GM12878 (cell line): ENCODE measurements at regions not wholly inside any gene's neighbourhood (a gene's known extent, or its start where the extent isn't known, plus 50 kb on each side); places are given as distances from the start of the nearest gene placed in this dataset.
"Not testable (repeated sequence)": the region's sequence is repeated elsewhere in the genome, so short reads cannot be mapped to it uniquely, and the experiment has no call there.

Experiments used
- ATAC-seq: fragments of 200-7000 bp; cut with Tn5 transposase; 3 replicates; pipeline ENCODE4 v1.9.1; 2020; ENCODE audit warnings: mild to moderate bottlenecking, moderate library complexity
- BruUV-seq: library from RNA; stranded (reverse); fragments of 400-500 nt; replicated peaks from 2 replicates; lab custom pipeline; 2021; lab: Mats Ljungman, UMichigan
- CTCF ChIA-PET: fragments of 300-600 bp; sonication (Branson Sonifier 250); formaldehyde crosslinking; extraction: SDS; loops from one replicate; lab custom pipeline; 2021; ENCODE audit warnings: inconsistent platforms; lab: Yijun Ruan, JAX
- POLR2A ChIA-PET: fragments of 350-600 bp; formaldehyde crosslinking; extraction: SDS; loops from one replicate; lab custom pipeline; 2021; ENCODE audit warnings: inconsistent platforms; lab: Charles Lee
- RAD21 ChIA-PET: fragments of 300-600 bp; sonication (Branson Sonifier 250); formaldehyde crosslinking; loops from one replicate; lab custom pipeline; 2023; ENCODE audit warnings: antibody characterized with exemption; ENCODE audit not compliant: unreplicated experiment; lab: Charles Lee
- SMC1A ChIA-PET: fragments of 300-600 bp; sonication (Branson Sonifier 250); formaldehyde crosslinking; loops from one replicate; lab custom pipeline; 2023; ENCODE audit not compliant: unreplicated experiment, uncharacterized antibody; lab: Charles Lee
- DNase-seq: peaks from one replicate; pipeline ENCODE4 v3.0.0-alpha.2; 2011; ENCODE audit warnings: low read depth, low spot score
- FAIRE-seq: peaks from 3 replicates; lab custom pipeline; 2011; peaks lifted over from hg19 to GRCh38; lab: Jason Lieb, UNC
- H2AFZ ChIP-seq: 2 replicates; pipeline ENCODE4 v1.6.0; 2011; ENCODE audit warnings: low read depth, low read length, control low read depth; ENCODE audit not compliant: control insufficient read depth
- H3K27ac ChIP-seq: 2 replicates; pipeline ENCODE4 v1.5.1; 2011; ENCODE audit warnings: control low read depth; ENCODE audit not compliant: control insufficient read depth, insufficient read depth
- H3K27me3 ChIP-seq, 2 experiments: replicated peaks in 1 of 2; 2 replicates each; pipeline versions ENCODE4 v1.6.0 to v1.6.1; 2011; ENCODE audit warnings: low read length in 1 of 2; ENCODE audit not compliant: control insufficient read depth in 2 of 2, insufficient read depth in 2 of 2
- H3K36me3 ChIP-seq, 2 experiments: 2 replicates each; pipeline ENCODE4 v1.5.1; 2011; ENCODE audit warnings: low read length in 1 of 2; ENCODE audit not compliant: control insufficient read depth in 2 of 2, insufficient read depth in 2 of 2
- H3K4me1 ChIP-seq: 2 replicates; pipeline ENCODE4 v1.6.1; 2011; ENCODE audit warnings: mild to moderate bottlenecking, low read length, moderate library complexity, mixed read lengths; ENCODE audit not compliant: control insufficient read depth, insufficient read depth
- H3K4me2 ChIP-seq: 2 replicates; pipeline ENCODE4 v1.6.0; 2011; ENCODE audit warnings: control low read depth; ENCODE audit not compliant: control insufficient read depth, insufficient read depth
- H3K4me3 ChIP-seq: fragments of 200-600 bp; sonication (generic); 2 replicates; pipeline ENCODE4 v1.5.1; 2016
- H3K79me2 ChIP-seq: 2 replicates; pipeline ENCODE4 v1.6.0; 2011; ENCODE audit warnings: low read length; ENCODE audit not compliant: control insufficient read depth, insufficient read depth
- H3K9ac ChIP-seq: 2 replicates; pipeline ENCODE4 v1.8.0; 2011; ENCODE audit warnings: low read length, control low read depth, mixed read lengths; ENCODE audit not compliant: control insufficient read depth, insufficient read depth
- H3K9me3 ChIP-seq: replicated peaks from 3 replicates; pipeline ENCODE4 v1.5.1; 2011; ENCODE audit warnings: mild to moderate bottlenecking, low read length; ENCODE audit not compliant: control insufficient read depth, insufficient read depth
- H4K20me1 ChIP-seq: 2 replicates; pipeline ENCODE4 v1.6.0; 2011; ENCODE audit not compliant: control insufficient read depth, insufficient read depth
- DPF2 ChIP-seq: fragments of 450-650 bp; IDR thresholded peaks from 2 replicates; pipeline ENCODE4 v1.6.1; 2017; ENCODE audit warnings: mild to moderate bottlenecking
- EP300 ChIP-seq, 2 experiments: fragments of 150-350 bp in 1 of 2; IDR thresholded peaks; 2 replicates each; pipeline ENCODE4 v1.6.1; 2011 to 2012; ENCODE audit warnings: low read depth in 2 of 2, low read length in 2 of 2, borderline replicate concordance in 1 of 2, improper control_type of control experiment in 1 of 2, inconsistent platforms in 1 of 2; ENCODE audit not compliant: control insufficient read depth in 1 of 2
- IRF4 ChIP-seq: IDR thresholded peaks from 2 replicates; pipeline ENCODE4 v1.6.1; 2011; ENCODE audit warnings: low read depth, low read length
- NR2F1 ChIP-seq: fragments of 450-650 bp; conservative IDR thresholded peaks from 2 replicates; pipeline ENCODE4 v1.6.1; 2017; ENCODE audit warnings: mild to moderate bottlenecking
- PAX8 ChIP-seq: fragments of 450-650 bp; IDR thresholded peaks from 2 replicates; pipeline ENCODE4 v1.6.1; 2017; ENCODE audit warnings: mild to moderate bottlenecking, moderate library complexity
- SP1 ChIP-seq: IDR thresholded peaks from one replicate; pipeline ENCODE4 v1.6.1; 2011; ENCODE audit warnings: low read depth, low read length
- SPI1 ChIP-seq: IDR thresholded peaks from 2 replicates; pipeline ENCODE4 v1.6.1; 2011; ENCODE audit warnings: low read depth, mild to moderate bottlenecking, low read length, moderate library complexity, borderline replicate concordance; ENCODE audit not compliant: insufficient read depth
- WGBS: methylation state at CpG from one replicate; pipeline ENCODE4 v1.1.6; 2016; ENCODE audit warnings: low lambda C conversion rate; ENCODE audit not compliant: insufficient replicate concordance, insufficient coverage; ENCODE audit errors: missing lambda C conversion rate; 5-methylcytosine and 5-hydroxymethylcytosine counted together
- in situ Hi-C: fragments of 300-500 bp; cut with MboI; formaldehyde crosslinking; loops from 9 replicates; pipeline ENCODE4 v1.14.3; 2018; ENCODE audit warnings: mixed read lengths
- intact Hi-C: fragments of 100-400 bp; cut with micrococcal nuclease; formaldehyde crosslinking; loops from one replicate; pipeline ENCODE4 v1.14.2; 2022; ENCODE audit not compliant: unreplicated experiment
- TF ChIP-seq, protein P1 (sequence below): fragments of 450-650 bp; IDR thresholded peaks from 2 replicates; pipeline ENCODE4 v1.6.1; 2017; ENCODE audit warnings: low read depth, mild to moderate bottlenecking, moderate library complexity

DNA sequence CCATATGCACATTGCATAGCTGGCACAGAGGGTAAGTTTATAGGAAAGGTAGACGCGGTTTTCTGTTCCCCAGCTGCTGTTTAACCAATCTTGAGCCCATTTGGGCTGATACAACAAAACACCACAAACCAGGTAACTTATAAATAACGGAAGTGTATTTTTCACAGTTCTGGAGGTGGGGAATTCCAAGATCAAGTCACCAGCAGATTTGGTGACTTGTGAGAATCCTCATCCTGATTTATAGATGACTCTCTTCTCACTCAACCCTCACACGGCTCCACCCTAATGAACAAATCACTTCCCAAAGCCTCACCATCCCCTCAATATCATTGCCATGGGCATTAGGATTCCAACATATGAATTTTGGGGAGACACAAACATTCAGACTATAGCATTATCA, 694.4 kb upstream of the NR2F2 start:
- no peaks in the 10 kb centered on the region for H4K20me1 ChIP-seq
- ChIA-PET RAD21 (interaction anchor here (0.6 to 1.0 kb wide), 2 partner anchors 9 to 361 kb away, joined by 3 to 4 read pairs; no protein-coding TSS in a partner anchor), POLR2A (interaction anchor here (0.6 kb wide), 1 partner anchor 9 kb away, joined by 5 read pairs; no protein-coding TSS in a partner anchor), SMC1A (interaction anchor here (0.7 to 1.9 kb wide), 4 partner anchors 10 to 347 kb away, joined by 3 to 11 read pairs (median 4); no protein-coding TSS in a partner anchor), CTCF (interaction anchor here (0.8 kb wide), 1 partner anchor 159 kb away, joined by 3 read pairs; no protein-coding TSS in a partner anchor)
- no peak overlapping the region for H3K4me2 ChIP-seq
- no peaks in the 10 kb centered on the region for H3K27me3 ChIP-seq
- peak; percentile 73 for ATAC-seq
- WGBS, result 13% methylated on average over 4 of the region's 4 CpGs
- no peaks in the 10 kb centered on the region for H3K4me1 ChIP-seq
- TF ChIP-seq NR2F1 (no peak), EP300 (IDR thresholded peaks at IDR 0.05; ENCODE audit: borderline replicate concordance in 1 of 2, control insufficient read depth in 1 of 2, low read depth in 2 of 2, low read length in 2 of 2) (no peak), IRF4 (no peak), DPF2 (peak; percentile 37; the same call in 1 of the 2 replicates), PAX8 (no peak), SP1 (no peak), SPI1 (peak; percentile 63; the same call in 1 of the 2 replicates)
- TF ChIP-seq, protein P1, sequence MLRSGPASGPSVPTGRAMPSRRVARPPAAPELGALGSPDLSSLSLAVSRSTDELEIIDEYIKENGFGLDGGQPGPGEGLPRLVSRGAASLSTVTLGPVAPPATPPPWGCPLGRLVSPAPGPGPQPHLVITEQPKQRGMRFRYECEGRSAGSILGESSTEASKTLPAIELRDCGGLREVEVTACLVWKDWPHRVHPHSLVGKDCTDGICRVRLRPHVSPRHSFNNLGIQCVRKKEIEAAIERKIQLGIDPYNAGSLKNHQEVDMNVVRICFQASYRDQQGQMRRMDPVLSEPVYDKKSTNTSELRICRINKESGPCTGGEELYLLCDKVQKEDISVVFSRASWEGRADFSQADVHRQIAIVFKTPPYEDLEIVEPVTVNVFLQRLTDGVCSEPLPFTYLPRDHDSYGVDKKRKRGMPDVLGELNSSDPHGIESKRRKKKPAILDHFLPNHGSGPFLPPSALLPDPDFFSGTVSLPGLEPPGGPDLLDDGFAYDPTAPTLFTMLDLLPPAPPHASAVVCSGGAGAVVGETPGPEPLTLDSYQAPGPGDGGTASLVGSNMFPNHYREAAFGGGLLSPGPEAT, result peak; percentile 36; the same call in 1 of the 2 replicates
- H3K36me3 ChIP-seq, result no peaks in the 10 kb centered on the region
- no peak for FAIRE-seq
- no peaks in the 10 kb centered on the region for H3K79me2 ChIP-seq
- no peak overlapping the region for H2AFZ ChIP-seq
- no peak overlapping the region for H3K9ac ChIP-seq
- intact Hi-C loops, result no loop called here
- in situ Hi-C loops, result no loop called here
- H3K9me3 ChIP-seq, result no peaks in the 10 kb centered on the region; the same call in 2 of the 3 replicates
- no peak overlapping the region for H3K4me3 ChIP-seq
- BruUV-seq, result no TSS peak
- no peak overlapping the region for H3K27ac ChIP-seq
- DNase-seq, result no peak

DNA sequence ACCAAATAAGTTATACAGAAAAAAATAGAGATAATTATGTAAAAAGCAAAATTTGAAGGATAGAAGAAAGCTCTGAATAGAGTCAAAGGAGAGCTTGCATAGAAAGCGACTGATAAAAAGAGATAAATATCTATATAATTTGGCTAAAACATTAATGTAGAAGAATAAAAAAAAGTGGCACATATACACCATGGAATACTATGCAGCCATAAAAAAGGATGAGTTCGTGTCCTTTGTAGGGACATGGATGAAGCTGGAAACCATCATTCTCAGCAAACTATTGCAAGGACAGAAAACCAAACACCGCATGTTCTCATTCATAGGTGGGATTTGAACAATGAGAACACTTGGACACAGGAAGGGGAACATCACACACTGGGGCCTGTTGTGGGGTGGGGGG, 693.3 kb upstream of the NR2F2 start:
- ATAC-seq, POLR2A ChIA-PET, BruUV-seq, DNase-seq, H3K4me3 ChIP-seq, FAIRE-seq, intact Hi-C loops, H2AFZ ChIP-seq, in situ Hi-C loops, RAD21 ChIA-PET, H4K20me1 ChIP-seq, H3K9me3 ChIP-seq, H3K27ac ChIP-seq, H3K9ac ChIP-seq, H3K4me1 ChIP-seq, H3K79me2 ChIP-seq, H3K27me3 ChIP-seq, H3K4me2 ChIP-seq, H3K36me3 ChIP-seq: not testable (repeated sequence)
- CTCF ChIA-PET, result interaction anchor here (0.8 to 1.2 kb wide), 2 partner anchors 14 to 377 kb away, joined by 3 to 4 read pairs; no protein-coding TSS in a partner anchor
- SMC1A ChIA-PET, result interaction anchor here (0.7 to 1.3 kb wide), 2 partner anchors 80 to 349 kb away, joined by 3 to 4 read pairs; no protein-coding TSS in a partner anchor
- WGBS, result 55% methylated on average over 3 of the region's 3 CpGs
